WERI-Rb-1 (cell line): ENCODE measurements at regions not wholly inside any gene's neighbourhood (a gene's known extent, or its start where the extent isn't known, plus 50 kb on each side); places are given as distances from the start of the nearest gene placed in this dataset.

Source experiments
- DNase-seq: peaks from one replicate; pipeline ENCODE4 v3.0.0-alpha.2; 2020
- H3K27ac ChIP-seq: fragments of 250-450 bp; sonication (Bioruptor Pico); 2 replicates; pipeline ENCODE4 v1.5.1; 2020; ENCODE audit warnings: mild to moderate bottlenecking, moderate library complexity
- H3K27me3 ChIP-seq: fragments of 250-450 bp; sonication (Bioruptor Pico); 2 replicates; pipeline ENCODE4 v1.5.1; 2021; ENCODE audit warnings: mild to moderate bottlenecking, low read depth, moderate library complexity; ENCODE audit not compliant: insufficient read depth, severe bottlenecking
- H3K36me3 ChIP-seq: fragments of 250-450 bp; sonication (Bioruptor Pico); 2 replicates; pipeline ENCODE4 v1.5.1; 2020; ENCODE audit warnings: mild to moderate bottlenecking, moderate library complexity
- H3K4me3 ChIP-seq: 2 replicates; pipeline ENCODE4 v1.5.1; 2011; ENCODE audit warnings: low read depth, mild to moderate bottlenecking, control low read depth, low read length
- H3K9me3 ChIP-seq: fragments of 250-450 bp; sonication (Bioruptor Pico); 2 replicates; pipeline ENCODE4 v1.5.1; 2021; ENCODE audit warnings: mild to moderate bottlenecking, moderate library complexity; ENCODE audit not compliant: severe bottlenecking
- TF ChIP-seq, protein P1 (sequence below): IDR thresholded peaks from 2 replicates; pipeline ENCODE4 v1.5.1; 2011; ENCODE audit warnings: low read depth, mild to moderate bottlenecking, control low read depth, inconsistent platforms, low read length

- no peak overlapping the region for H3K4me3 ChIP-seq
- H3K9me3 ChIP-seq = no peaks in the 10 kb centered on the region
- H3K36me3 ChIP-seq = no peaks in the 10 kb centered on the region
- no peak for DNase-seq
- peaks cover 26% of the 10 kb centered on the region for H3K27me3 ChIP-seq
- no peak overlapping the region for H3K27ac ChIP-seq
- TF ChIP-seq, protein P1, sequence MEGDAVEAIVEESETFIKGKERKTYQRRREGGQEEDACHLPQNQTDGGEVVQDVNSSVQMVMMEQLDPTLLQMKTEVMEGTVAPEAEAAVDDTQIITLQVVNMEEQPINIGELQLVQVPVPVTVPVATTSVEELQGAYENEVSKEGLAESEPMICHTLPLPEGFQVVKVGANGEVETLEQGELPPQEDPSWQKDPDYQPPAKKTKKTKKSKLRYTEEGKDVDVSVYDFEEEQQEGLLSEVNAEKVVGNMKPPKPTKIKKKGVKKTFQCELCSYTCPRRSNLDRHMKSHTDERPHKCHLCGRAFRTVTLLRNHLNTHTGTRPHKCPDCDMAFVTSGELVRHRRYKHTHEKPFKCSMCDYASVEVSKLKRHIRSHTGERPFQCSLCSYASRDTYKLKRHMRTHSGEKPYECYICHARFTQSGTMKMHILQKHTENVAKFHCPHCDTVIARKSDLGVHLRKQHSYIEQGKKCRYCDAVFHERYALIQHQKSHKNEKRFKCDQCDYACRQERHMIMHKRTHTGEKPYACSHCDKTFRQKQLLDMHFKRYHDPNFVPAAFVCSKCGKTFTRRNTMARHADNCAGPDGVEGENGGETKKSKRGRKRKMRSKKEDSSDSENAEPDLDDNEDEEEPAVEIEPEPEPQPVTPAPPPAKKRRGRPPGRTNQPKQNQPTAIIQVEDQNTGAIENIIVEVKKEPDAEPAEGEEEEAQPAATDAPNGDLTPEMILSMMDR = no peak
Observed at GRCh38 chr9:24961762-24962161, 416.1 kb upstream of the IZUMO3 start.

- DNase-seq = no peak
- TF ChIP-seq, protein P1 = no peak
- peaks cover 22% of the 10 kb centered on the region for H3K27me3 ChIP-seq
- H3K27ac ChIP-seq = no peak overlapping the region
- no peak overlapping the region for H3K4me3 ChIP-seq
- H3K9me3 ChIP-seq = no peaks in the 10 kb centered on the region
- no peaks in the 10 kb centered on the region for H3K36me3 ChIP-seq
Observed at GRCh38 chr9:24953070-24953469, 407.4 kb upstream of the IZUMO3 start.

DNA sequence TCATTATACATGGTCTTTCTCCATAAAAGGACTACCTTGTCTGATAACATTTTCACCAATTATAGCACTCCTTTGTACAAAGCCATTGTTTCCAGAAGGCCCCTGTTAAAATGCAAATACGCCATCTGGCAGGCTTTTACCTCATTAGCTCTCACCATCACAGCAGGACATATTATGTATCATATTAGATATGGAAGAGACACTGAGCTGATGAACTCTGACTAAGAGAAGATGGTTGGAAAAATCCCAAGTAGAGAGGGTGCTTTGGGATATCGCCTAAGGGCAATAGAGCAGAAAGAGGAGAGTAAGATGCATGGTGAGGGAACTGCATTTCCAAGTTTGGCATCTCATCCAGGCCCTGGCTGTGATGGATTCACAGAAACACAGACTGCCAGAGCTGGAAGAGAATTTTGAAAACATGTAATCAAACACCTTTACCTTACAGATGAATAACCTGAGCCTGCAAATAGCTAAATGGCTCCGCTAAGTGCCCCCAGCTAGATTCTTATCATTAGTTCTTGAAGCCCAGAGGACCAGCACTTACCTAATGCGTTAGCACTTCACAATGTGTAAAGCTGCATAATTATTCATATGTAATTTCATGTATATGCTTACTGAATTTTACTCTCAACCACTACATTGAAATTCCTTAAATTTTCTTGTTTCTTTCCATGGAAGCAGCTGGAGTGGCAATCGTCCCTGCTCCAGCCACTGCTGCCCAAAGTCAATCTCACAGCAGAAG, 393.6 kb upstream of the IZUMO3 start:
- H3K27ac ChIP-seq = no peak overlapping the region
- TF ChIP-seq, protein P1 = no peak
- H3K9me3 ChIP-seq = no peaks in the 10 kb centered on the region
- peaks cover 40% of the 10 kb centered on the region for H3K27me3 ChIP-seq
- no peak overlapping the region for H3K4me3 ChIP-seq
- DNase-seq = no peak
- H3K36me3 ChIP-seq = no peaks in the 10 kb centered on the region

GRCh38 chr9:24936117-24936516, 390.4 kb upstream of the IZUMO3 start:
- Histone ChIP-seq H3K9me3 (no peaks in the 10 kb centered on the region), H3K27me3 (peaks cover 40% of the 10 kb centered on the region), H3K4me3 (no peak overlapping the region), H3K36me3 (no peaks in the 10 kb centered on the region), H3K27ac (no peak overlapping the region)
- no peak for DNase-seq
- TF ChIP-seq, protein P1 = no peak

GRCh38 chr9:24932785-24933184, 387.1 kb upstream of the IZUMO3 start:
- H3K27me3 ChIP-seq = peaks cover 24% of the 10 kb centered on the region
- H3K27ac ChIP-seq = no peak overlapping the region
- TF ChIP-seq, protein P1 = no peak
- DNase-seq = no peak
- no peak overlapping the region for H3K4me3 ChIP-seq
- H3K9me3 ChIP-seq = no peaks in the 10 kb centered on the region
- no peaks in the 10 kb centered on the region for H3K36me3 ChIP-seq

GRCh38 chr9:24931894-24932293, 386.2 kb upstream of the IZUMO3 start:
- no peaks in the 10 kb centered on the region for H3K36me3 ChIP-seq
- no peaks in the 10 kb centered on the region for H3K9me3 ChIP-seq
- H3K27ac ChIP-seq = no peak overlapping the region
- peaks cover 28% of the 10 kb centered on the region for H3K27me3 ChIP-seq
- H3K4me3 ChIP-seq = no peak overlapping the region
- TF ChIP-seq, protein P1 = no peak
- no peak for DNase-seq
